Endothelial cell of umbilical vein (primary cell): ENCODE measurements at regions not wholly inside any gene's neighbourhood (a gene's known extent, or its start where the extent isn't known, plus 50 kb on each side); places are given as distances from the start of the nearest gene placed in this dataset.

ENCODE experiments used
- FOS ChIP-seq: IDR thresholded peaks from 2 replicates; pipeline ENCODE4 v1.6.1; 2011; ENCODE audit warnings: mild to moderate bottlenecking, low read length, moderate library complexity, borderline replicate concordance; ENCODE audit not compliant: insufficient read depth
- JUN ChIP-seq: IDR thresholded peaks from 2 replicates; pipeline ENCODE4 v1.6.1; 2011; ENCODE audit warnings: borderline replicate concordance, low read depth; ENCODE audit not compliant: insufficient read length, insufficient read depth
- POLR2A ChIP-seq: IDR thresholded peaks from 2 replicates; pipeline ENCODE4 v1.6.1; 2012; ENCODE audit warnings: low read depth, mild to moderate bottlenecking, control low read depth, low read length
- POLR2AphosphoS5 ChIP-seq: IDR thresholded peaks from 2 replicates; pipeline ENCODE4 v1.6.1; 2012; ENCODE audit warnings: low read depth, mild to moderate bottlenecking, control low read depth, low read length, moderate library complexity; ENCODE audit not compliant: insufficient read depth
- TF ChIP-seq, protein P1 (sequence below), 2 donors: IDR thresholded peaks; 1 replicate in 1 of 2; 2 replicates in 1 of 2; pipeline ENCODE4 v1.5.1; 2011; ENCODE audit warnings: low read length in 2 of 2, mild to moderate bottlenecking in 2 of 2, moderate library complexity in 2 of 2, control low read depth in 1 of 2, inconsistent platforms in 1 of 2, low read depth in 1 of 2; ENCODE audit not compliant: insufficient read depth in 1 of 2; ENCODE audit errors: extremely low read depth in 1 of 2
- TF ChIP-seq, protein P2 (sequence below): IDR thresholded peaks from 2 replicates; pipeline ENCODE4 v1.6.1; 2011; ENCODE audit not compliant: insufficient read depth, insufficient read length

DNA sequence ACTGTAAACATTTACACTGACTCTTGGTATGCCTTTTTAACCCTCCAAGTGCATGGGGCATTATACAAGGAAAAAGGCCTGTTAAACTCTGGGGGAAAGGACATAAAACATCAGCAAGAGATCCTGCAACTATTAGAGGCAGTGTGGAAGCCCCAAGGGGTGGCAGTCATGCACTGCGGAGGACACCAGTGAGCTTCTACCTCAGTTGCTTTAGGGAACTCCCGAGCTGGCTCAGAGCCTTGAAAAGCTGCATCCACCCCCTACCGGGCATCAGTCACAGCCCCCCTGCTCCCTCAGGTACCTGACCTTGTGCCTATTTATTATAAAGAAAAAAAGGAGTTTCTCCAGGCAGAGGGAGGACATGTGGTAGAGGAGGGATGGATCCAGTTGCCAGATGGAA is 695.6 kb upstream of the LMO3 start:
- TF ChIP-seq, protein P1, sequence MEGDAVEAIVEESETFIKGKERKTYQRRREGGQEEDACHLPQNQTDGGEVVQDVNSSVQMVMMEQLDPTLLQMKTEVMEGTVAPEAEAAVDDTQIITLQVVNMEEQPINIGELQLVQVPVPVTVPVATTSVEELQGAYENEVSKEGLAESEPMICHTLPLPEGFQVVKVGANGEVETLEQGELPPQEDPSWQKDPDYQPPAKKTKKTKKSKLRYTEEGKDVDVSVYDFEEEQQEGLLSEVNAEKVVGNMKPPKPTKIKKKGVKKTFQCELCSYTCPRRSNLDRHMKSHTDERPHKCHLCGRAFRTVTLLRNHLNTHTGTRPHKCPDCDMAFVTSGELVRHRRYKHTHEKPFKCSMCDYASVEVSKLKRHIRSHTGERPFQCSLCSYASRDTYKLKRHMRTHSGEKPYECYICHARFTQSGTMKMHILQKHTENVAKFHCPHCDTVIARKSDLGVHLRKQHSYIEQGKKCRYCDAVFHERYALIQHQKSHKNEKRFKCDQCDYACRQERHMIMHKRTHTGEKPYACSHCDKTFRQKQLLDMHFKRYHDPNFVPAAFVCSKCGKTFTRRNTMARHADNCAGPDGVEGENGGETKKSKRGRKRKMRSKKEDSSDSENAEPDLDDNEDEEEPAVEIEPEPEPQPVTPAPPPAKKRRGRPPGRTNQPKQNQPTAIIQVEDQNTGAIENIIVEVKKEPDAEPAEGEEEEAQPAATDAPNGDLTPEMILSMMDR (IDR thresholded peaks at IDR 0.05; ENCODE audit: extremely low read depth in 1 of 2, insufficient read depth in 1 of 2, low read depth in 1 of 2, low read length in 2 of 2) = no peak
- no peak for TF ChIP-seq POLR2AphosphoS5
- TF ChIP-seq POLR2A = no peak
- no peak for TF ChIP-seq JUN
- TF ChIP-seq, protein P2, sequence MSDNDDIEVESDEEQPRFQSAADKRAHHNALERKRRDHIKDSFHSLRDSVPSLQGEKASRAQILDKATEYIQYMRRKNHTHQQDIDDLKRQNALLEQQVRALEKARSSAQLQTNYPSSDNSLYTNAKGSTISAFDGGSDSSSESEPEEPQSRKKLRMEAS = no peak
- TF ChIP-seq FOS = no peak
